H1 (cell line): ENCODE measurements at regions not wholly inside any gene's neighbourhood (a gene's known extent, or its start where the extent isn't known, plus 50 kb on each side); places are given as distances from the start of the nearest gene placed in this dataset.

Experiments
- CTCF ChIA-PET: fragments of 300-600 bp; sonication (Branson Sonifier 250); formaldehyde crosslinking; loops from one replicate; lab custom pipeline; 2021; ENCODE audit not compliant: partially characterized antibody; lab: Charles Lee
- POLR2A ChIA-PET: fragments of 300-600 bp; sonication (Branson Sonifier 250); formaldehyde crosslinking; loops from one replicate; lab custom pipeline; 2021; ENCODE audit warnings: inconsistent platforms; ENCODE audit not compliant: partially characterized antibody; lab: Charles Lee
- DNase-seq, 2 experiments: peaks; one replicate each; pipeline versions ENCODE4 v3.0.0 to v3.0.0-alpha.2; 2010 to 2022; ENCODE audit warnings: low spot score in 2 of 2, low read depth in 1 of 2, mixed read lengths in 1 of 2
- FAIRE-seq: peaks from 2 replicates; lab custom pipeline; 2011; peaks lifted over from hg19 to GRCh38; lab: Jason Lieb, UNC
- H2AFZ ChIP-seq: 2 replicates; pipeline ENCODE4 v1.8.1; 2012; ENCODE audit warnings: low read length, inconsistent platforms
- H2AK5ac ChIP-seq: 2 replicates; pipeline ENCODE4 v1.6.1; 2013; ENCODE audit warnings: low read depth, low read length
- H2BK120ac ChIP-seq: replicated peaks from 2 replicates; pipeline ENCODE3; 2013; ENCODE audit warnings: low read depth, low read length, inconsistent platforms
- H2BK12ac ChIP-seq: 2 replicates; pipeline ENCODE4 v1.6.1; 2013; ENCODE audit warnings: low read depth, low read length
- H2BK15ac ChIP-seq: 2 replicates; pipeline ENCODE4 v1.6.1; 2013; ENCODE audit warnings: low read length
- H2BK20ac ChIP-seq: 2 replicates; pipeline ENCODE4 v1.6.1; 2013; ENCODE audit warnings: low read length
- H2BK5ac ChIP-seq: 2 replicates; pipeline ENCODE4 v1.6.1; 2013; ENCODE audit warnings: low read depth, low read length
- H3K14ac ChIP-seq: 2 replicates; pipeline ENCODE4 v1.6.1; 2013; ENCODE audit warnings: inconsistent platforms; ENCODE audit not compliant: insufficient read length
- H3K18ac ChIP-seq: 2 replicates; pipeline ENCODE4 v1.6.1; 2013; ENCODE audit warnings: low read length; ENCODE audit errors: extremely low read depth
- H3K23ac ChIP-seq: 2 replicates; pipeline ENCODE4 v1.6.1; 2013; ENCODE audit warnings: inconsistent platforms; ENCODE audit not compliant: insufficient read length
- H3K23me2 ChIP-seq: 2 replicates; pipeline ENCODE4 v1.6.1; 2013; ENCODE audit warnings: low read depth, low read length
- H3K27ac ChIP-seq: 2 replicates; pipeline ENCODE4 v1.6.1; 2011; ENCODE audit warnings: low read depth, low read length, inconsistent platforms
- H3K27me3 ChIP-seq, 4 experiments: replicated peaks in 1 of 4; 1 replicate in 1 of 4; 2 replicates in 3 of 4; pipeline versions ENCODE4 v1.6.1 to v1.8.1; 2011 to 2013; ENCODE audit warnings: low read length in 3 of 4, mild to moderate bottlenecking in 3 of 4, inconsistent platforms in 2 of 4, mixed read lengths in 2 of 4, moderate library complexity in 1 of 4; ENCODE audit not compliant: control insufficient read depth in 3 of 4, insufficient read depth in 3 of 4; ENCODE audit errors: extremely low read depth in 1 of 4
- H3K36me3 ChIP-seq, 4 experiments: 2 replicates each; pipeline versions ENCODE4 v1.6.1 to v1.8.1; 2011 to 2013; ENCODE audit warnings: mild to moderate bottlenecking in 4 of 4, low read length in 3 of 4, moderate library complexity in 2 of 4, control low read depth in 1 of 4, inconsistent platforms in 1 of 4; ENCODE audit not compliant: insufficient read depth in 4 of 4, control insufficient read depth in 2 of 4
- H3K4ac ChIP-seq: replicated peaks from 2 replicates; pipeline ENCODE3; 2013; ENCODE audit warnings: low read length, low read depth, mixed read lengths, inconsistent platforms; ENCODE audit not compliant: insufficient read length
- H3K4me1 ChIP-seq, 4 experiments: replicated peaks in 1 of 4; 1 replicate in 1 of 4; 2 replicates in 3 of 4; pipeline versions ENCODE4 v1.6.1 to v1.8.1; 2011 to 2013; ENCODE audit warnings: low read length in 3 of 4, inconsistent platforms in 2 of 4, mixed read lengths in 1 of 4; ENCODE audit not compliant: insufficient read depth in 4 of 4, control insufficient read depth in 3 of 4
- H3K4me2 ChIP-seq, 2 experiments: 2 replicates each; pipeline versions ENCODE4 v1.6.1 to v1.8.1; 2011 to 2013; ENCODE audit warnings: low read depth in 2 of 2, low read length in 2 of 2, control low read depth in 1 of 2, inconsistent platforms in 1 of 2, mild to moderate bottlenecking in 1 of 2; ENCODE audit not compliant: insufficient read depth in 1 of 2
- H3K4me3 ChIP-seq, 4 experiments: fragments of 200-600, 300-600 bp in 1 of 4; sonication (generic), shearing (Covaris generic), sonication (Bioruptor Twin) in 1 of 4; 2 replicates each; pipeline versions ENCODE4 v1.5.1 to v1.8.1; 2011 to 2016; ENCODE audit warnings: low read length in 4 of 4, low read depth in 3 of 4, control low read depth in 2 of 4, inconsistent platforms in 2 of 4, mild to moderate bottlenecking in 2 of 4, mixed read lengths in 1 of 4, moderate library complexity in 1 of 4; ENCODE audit not compliant: insufficient read depth in 2 of 4; ENCODE audit errors: extremely low read depth in 1 of 4
- H3K56ac ChIP-seq: replicated peaks from 2 replicates; pipeline ENCODE3; 2013; ENCODE audit warnings: low read depth, mild to moderate bottlenecking, mixed read lengths, low read length, inconsistent platforms; ENCODE audit not compliant: insufficient read length
- H3K79me1 ChIP-seq: 2 replicates; pipeline ENCODE4 v1.6.1; 2013; ENCODE audit warnings: low read depth, low read length, control low read depth
- H3K79me2 ChIP-seq, 2 experiments: 2 replicates each; pipeline versions ENCODE4 v1.6.1 to v1.8.1; 2012 to 2013; ENCODE audit warnings: low read length in 2 of 2, mild to moderate bottlenecking in 2 of 2, inconsistent platforms in 1 of 2; ENCODE audit not compliant: insufficient read depth in 2 of 2, control insufficient read depth in 1 of 2
- H3K9ac ChIP-seq, 4 experiments: replicated peaks in 1 of 4; 1 replicate in 1 of 4; 2 replicates in 3 of 4; pipeline versions ENCODE4 v1.6.1 to v1.8.1; 2011 to 2013; ENCODE audit warnings: low read depth in 3 of 4, low read length in 3 of 4, control low read depth in 2 of 4, mild to moderate bottlenecking in 2 of 4, moderate library complexity in 2 of 4, inconsistent platforms in 1 of 4; ENCODE audit errors: extremely low read depth in 1 of 4
- H3K9me3 ChIP-seq, 2 experiments: 2 replicates each; pipeline versions ENCODE4 v1.6.1 to v1.8.1; 2012 to 2013; ENCODE audit warnings: mild to moderate bottlenecking in 2 of 2, moderate library complexity in 2 of 2, control low read depth in 1 of 2, inconsistent platforms in 1 of 2, low read depth in 1 of 2, low read length in 1 of 2, mixed read lengths in 1 of 2; ENCODE audit not compliant: insufficient read depth in 2 of 2
- H4K20me1 ChIP-seq, 2 experiments: replicated peaks in 1 of 2; 2 replicates each; pipeline versions ENCODE3 to v1.8.1; 2011 to 2013; ENCODE audit warnings: inconsistent platforms in 2 of 2, low read length in 2 of 2, mild to moderate bottlenecking in 1 of 2; ENCODE audit not compliant: insufficient read depth in 2 of 2, control insufficient read depth in 1 of 2
- H4K5ac ChIP-seq: 2 replicates; pipeline ENCODE4 v1.6.1; 2013; ENCODE audit warnings: low read length, low read depth, mixed read lengths, inconsistent platforms; ENCODE audit not compliant: insufficient read length
- H4K8ac ChIP-seq: 2 replicates; pipeline ENCODE4 v1.8.0; 2013; ENCODE audit warnings: mild to moderate bottlenecking, moderate library complexity, low read length, inconsistent platforms; ENCODE audit not compliant: insufficient read depth; ENCODE audit errors: extremely low read depth
- H4K91ac ChIP-seq: replicated peaks from 2 replicates; pipeline ENCODE3; 2013; ENCODE audit warnings: low read length, mixed read lengths, inconsistent platforms; ENCODE audit not compliant: insufficient read length
- RAD21 ChIP-seq, 2 experiments: IDR thresholded peaks in 1 of 2; conservative IDR thresholded peaks in 1 of 2; 2 replicates each; pipeline ENCODE4 v1.6.1; 2011; ENCODE audit warnings: low read depth in 2 of 2, low read length in 2 of 2, improper control_type of control experiment in 1 of 2, inconsistent platforms in 1 of 2, mild to moderate bottlenecking in 1 of 2, moderate library complexity in 1 of 2
- WGBS, 2 experiments: shearing (Covaris generic) in 1 of 2; methylation state at CpG; one replicate each; pipeline versions ENCODE4 v1.1.6 to v1.1.7; 2013 to 2015; ENCODE audit warnings: low lambda C conversion rate in 2 of 2, mixed read lengths in 2 of 2, inconsistent platforms in 1 of 2, low coverage in 1 of 2, missing lambda C conversion rate in 1 of 2; ENCODE audit not compliant: insufficient replicate concordance in 2 of 2, insufficient coverage in 1 of 2, insufficient read length in 1 of 2; ENCODE audit errors: extremely low coverage in 1 of 2, missing lambda C conversion rate in 1 of 2; 5-methylcytosine and 5-hydroxymethylcytosine counted together
- TF ChIP-seq, protein P1 (sequence below): IDR thresholded peaks from 2 replicates; pipeline ENCODE4 v1.6.1; 2012; ENCODE audit warnings: inconsistent platforms
- TF ChIP-seq, protein P2 (sequence below), 3 experiments: IDR thresholded peaks; 1 replicate in 2 of 3; 2 replicates in 1 of 3; pipeline versions ENCODE4 v1.5.1 to v1.6.1; 2011; ENCODE audit warnings: low read length in 3 of 3, mild to moderate bottlenecking in 3 of 3, inconsistent platforms in 2 of 3, low read depth in 1 of 3, moderate library complexity in 1 of 3; ENCODE audit not compliant: insufficient read depth in 1 of 3; ENCODE audit errors: control extremely low read depth in 1 of 3

DNA sequence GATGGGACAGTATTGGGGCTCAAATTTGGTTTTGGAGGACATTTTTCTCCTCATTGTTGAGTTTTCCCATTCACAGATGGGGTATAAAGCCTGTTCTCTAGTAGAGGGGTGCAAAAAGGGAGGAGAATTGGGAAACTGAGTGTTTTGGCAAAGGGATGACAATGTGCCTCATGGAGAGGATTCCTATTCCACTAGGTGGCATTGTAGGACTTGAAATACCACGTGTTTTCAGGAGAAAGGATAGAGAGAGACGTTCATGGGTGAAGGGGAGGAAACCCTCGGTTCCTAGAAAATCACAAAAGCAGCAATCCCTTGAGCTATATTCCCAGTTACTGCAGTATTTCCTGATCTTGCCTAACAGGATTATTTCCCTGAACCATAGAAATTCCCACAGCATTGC, 113.7 kb upstream of the SRD5A2 start:
- FAIRE-seq (no peak), DNase-seq (no peak)

More for the DNA sequence above, 113.7 kb upstream of the SRD5A2 start:
- Histone ChIP-seq H3K9ac (no peak overlapping the region), H3K4ac (no peak overlapping the region), H4K5ac (no peak overlapping the region), H3K18ac (no peak overlapping the region), H2AK5ac (no peak overlapping the region), H3K4me1 (no peaks in the 10 kb centered on the region), H2BK15ac (no peak overlapping the region), H3K4me2 (no peak overlapping the region), H3K36me3 (peaks cover 0 to 4% (median 0%) of the 10 kb centered on the region in 4 experiments; a peak in 1 of 8 replicates), H3K14ac (no peak overlapping the region), H4K8ac (no peak overlapping the region), H2BK120ac (no peak overlapping the region), H3K9me3 (peaks cover 76 to 82% of the 10 kb centered on the region in 2 experiments), H3K79me2 (no peaks in the 10 kb centered on the region), H3K27me3 (no peaks in the 10 kb centered on the region), H3K56ac (no peak overlapping the region), H3K79me1 (no peaks in the 10 kb centered on the region), H3K23ac (no peak overlapping the region), H2BK12ac (no peak overlapping the region), H3K4me3 (no peak overlapping the region), H4K91ac (no peak overlapping the region), H3K23me2 (no peaks in the 10 kb centered on the region), H2BK20ac (no peak overlapping the region)
- ChIA-PET CTCF (interaction anchor here (0.6 to 1.4 kb wide), 2 partner anchors 11 to 66 kb away, joined by 3 to 7 read pairs; no protein-coding TSS in a partner anchor), POLR2A (no interaction called here)
- peak; percentile 60 to 61 for TF ChIP-seq RAD21 (IDR thresholded peaks at IDR 0.05 in 1 of 2, conservative IDR thresholded peaks at IDR 0.05 in 1 of 2; ENCODE audit: low read depth in 2 of 2, low read length in 2 of 2)
- TF ChIP-seq, protein P1, sequence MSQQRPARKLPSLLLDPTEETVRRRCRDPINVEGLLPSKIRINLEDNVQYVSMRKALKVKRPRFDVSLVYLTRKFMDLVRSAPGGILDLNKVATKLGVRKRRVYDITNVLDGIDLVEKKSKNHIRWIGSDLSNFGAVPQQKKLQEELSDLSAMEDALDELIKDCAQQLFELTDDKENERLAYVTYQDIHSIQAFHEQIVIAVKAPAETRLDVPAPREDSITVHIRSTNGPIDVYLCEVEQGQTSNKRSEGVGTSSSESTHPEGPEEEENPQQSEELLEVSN, result no peak
- TF ChIP-seq, protein P2, sequence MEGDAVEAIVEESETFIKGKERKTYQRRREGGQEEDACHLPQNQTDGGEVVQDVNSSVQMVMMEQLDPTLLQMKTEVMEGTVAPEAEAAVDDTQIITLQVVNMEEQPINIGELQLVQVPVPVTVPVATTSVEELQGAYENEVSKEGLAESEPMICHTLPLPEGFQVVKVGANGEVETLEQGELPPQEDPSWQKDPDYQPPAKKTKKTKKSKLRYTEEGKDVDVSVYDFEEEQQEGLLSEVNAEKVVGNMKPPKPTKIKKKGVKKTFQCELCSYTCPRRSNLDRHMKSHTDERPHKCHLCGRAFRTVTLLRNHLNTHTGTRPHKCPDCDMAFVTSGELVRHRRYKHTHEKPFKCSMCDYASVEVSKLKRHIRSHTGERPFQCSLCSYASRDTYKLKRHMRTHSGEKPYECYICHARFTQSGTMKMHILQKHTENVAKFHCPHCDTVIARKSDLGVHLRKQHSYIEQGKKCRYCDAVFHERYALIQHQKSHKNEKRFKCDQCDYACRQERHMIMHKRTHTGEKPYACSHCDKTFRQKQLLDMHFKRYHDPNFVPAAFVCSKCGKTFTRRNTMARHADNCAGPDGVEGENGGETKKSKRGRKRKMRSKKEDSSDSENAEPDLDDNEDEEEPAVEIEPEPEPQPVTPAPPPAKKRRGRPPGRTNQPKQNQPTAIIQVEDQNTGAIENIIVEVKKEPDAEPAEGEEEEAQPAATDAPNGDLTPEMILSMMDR (IDR thresholded peaks at IDR 0.05; ENCODE audit: control extremely low read depth in 1 of 3, insufficient read depth in 1 of 3, low read depth in 1 of 3, low read length in 3 of 3), result peak in 2 of 3 experiments; percentile 30 to 37; a peak in 2 of 4 replicates
- TF ChIP-seq, all 59 proteins: peak for 2
- Histone ChIP-seq H2BK5ac (no peak overlapping the region), H3K27ac (no peak overlapping the region), H4K20me1 (no peaks in the 10 kb centered on the region), H2AFZ (no peak overlapping the region)
- WGBS, 2 experiments, result 46% methylated on average over 3 of the region's 3 CpGs; no CpG with 5 or more reads in 1 of the 2 experiments
